GM12891 (cell line): ENCODE measurements at regions not wholly inside any gene's neighbourhood (a gene's known extent, or its start where the extent isn't known, plus 50 kb on each side); places are given as distances from the start of the nearest gene placed in this dataset.

Source experiments
- DNase-seq: peaks from one replicate; pipeline ENCODE4 v3.0.0; 2011; ENCODE audit warnings: low spot score; ENCODE audit not compliant: insufficient read length
- FAIRE-seq: peaks from 2 replicates; lab custom pipeline; 2011; peaks lifted over from hg19 to GRCh38; lab: Jason Lieb, UNC
- PAX5 ChIP-seq: IDR thresholded peaks from 2 replicates; pipeline ENCODE4 v1.6.1; 2011; ENCODE audit warnings: low read length, moderate library complexity, mild to moderate bottlenecking; ENCODE audit not compliant: insufficient read depth, severe bottlenecking
- POLR2A ChIP-seq: IDR thresholded peaks from 2 replicates; pipeline ENCODE4 v1.6.1; 2011; ENCODE audit warnings: low read depth, low read length, control low read depth
- POLR2AphosphoS5 ChIP-seq: IDR thresholded peaks from 2 replicates; pipeline ENCODE4 v1.6.1; 2011; ENCODE audit warnings: low read depth, low read length, control low read depth
- POU2F2 ChIP-seq: IDR thresholded peaks from 2 replicates; pipeline ENCODE4 v1.6.1; 2011; ENCODE audit warnings: low read depth, mild to moderate bottlenecking, control low read depth, low read length, moderate library complexity
- SPI1 ChIP-seq: IDR thresholded peaks from 2 replicates; pipeline ENCODE4 v1.6.1; 2011; ENCODE audit warnings: low read depth, low read length, control low read depth
- TAF1 ChIP-seq: IDR thresholded peaks from 2 replicates; pipeline ENCODE4 v1.6.1; 2011; ENCODE audit warnings: low read depth, low read length, control low read depth

GRCh38 chr13:90438576-90438975 is 908.9 kb upstream of the MIR17HG start:
- DNase-seq (no peak), FAIRE-seq (no peak)
- TF ChIP-seq PAX5 (no peak), TAF1 (no peak), SPI1 (no peak), POLR2A (no peak), POU2F2 (no peak), POLR2AphosphoS5 (no peak)

GRCh38 chr13:90443268-90443667 is 904.2 kb upstream of the MIR17HG start:
- no peak for FAIRE-seq

GRCh38 chr13:90444232-90444631 is 903.3 kb upstream of the MIR17HG start:
- no peak for FAIRE-seq
- no peak for DNase-seq
- TF ChIP-seq POLR2A (no peak), PAX5 (no peak), TAF1 (no peak), POLR2AphosphoS5 (no peak), POU2F2 (no peak), SPI1 (no peak)

More at GRCh38 chr13:90443268-90443667, 904.2 kb upstream of the MIR17HG start:
- TF ChIP-seq PAX5 (no peak), SPI1 (no peak), POLR2A (no peak), POU2F2 (no peak), POLR2AphosphoS5 (no peak), TAF1 (no peak)
- DNase-seq: no peak

- DNase-seq (no peak), FAIRE-seq (no peak)
- TF ChIP-seq PAX5 (no peak), POLR2A (no peak)
Observed at GRCh38 chr13:90445179-90445578, 902.3 kb upstream of the MIR17HG start.

DNA sequence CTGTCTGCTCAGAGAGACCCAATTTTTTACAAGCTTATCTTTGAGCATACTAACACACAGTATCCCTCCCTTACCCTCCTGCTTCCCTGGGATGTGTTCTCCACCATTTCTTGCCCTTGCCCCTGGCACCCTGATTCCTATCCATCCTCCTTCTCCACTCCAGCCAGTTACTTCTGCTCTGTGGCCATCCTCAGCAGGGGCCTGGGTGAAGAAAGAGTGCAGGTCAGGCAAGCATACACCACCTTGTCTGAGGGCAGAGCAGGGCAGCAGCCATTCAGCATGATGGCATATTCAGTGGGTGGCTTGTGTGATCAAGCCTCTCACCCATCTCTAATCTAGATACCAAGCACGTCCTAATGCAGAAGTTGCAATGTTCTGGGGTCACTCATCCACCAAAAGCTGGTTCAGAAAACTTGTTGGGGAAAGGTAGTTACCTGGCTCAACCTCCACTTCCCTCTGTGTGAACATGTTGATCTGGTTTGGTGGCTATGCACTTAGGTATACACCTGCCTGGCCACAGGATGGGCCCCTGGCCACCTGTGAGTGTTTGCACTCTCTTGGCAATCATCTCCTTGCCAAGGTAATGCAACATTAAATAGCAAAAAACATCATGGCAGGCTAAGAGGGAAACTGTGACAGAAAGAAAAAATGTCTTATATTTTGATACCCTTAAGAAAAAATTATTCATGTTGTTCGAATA is 900.3 kb upstream of the MIR17HG start:
- TF ChIP-seq POLR2A (no peak), TAF1 (no peak), PAX5 (no peak), POLR2AphosphoS5 (no peak), SPI1 (no peak), POU2F2 (no peak)
- DNase-seq (no peak), FAIRE-seq (no peak)

DNA sequence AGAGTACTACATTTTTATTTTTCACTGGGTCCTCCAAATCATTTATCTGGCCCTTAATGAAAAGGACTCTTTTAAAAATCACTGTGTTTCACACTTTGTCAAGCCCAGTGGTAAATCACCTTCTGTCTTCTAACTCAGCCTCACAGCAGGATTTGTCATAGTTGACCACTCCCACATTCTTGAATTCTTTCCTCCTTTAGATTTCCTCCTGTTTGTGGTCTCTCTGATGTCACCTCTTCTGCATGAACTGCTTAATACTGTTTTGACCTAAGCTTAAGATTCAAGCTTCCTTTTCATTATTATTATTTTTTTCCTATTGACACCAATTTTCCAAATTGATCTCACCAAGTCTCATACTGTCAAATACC is 899.8 kb upstream of the MIR17HG start:
- DNase-seq (no peak), FAIRE-seq (no peak)
- TF ChIP-seq PAX5 (no peak), SPI1 (no peak), TAF1 (no peak), POU2F2 (no peak), POLR2AphosphoS5 (no peak), POLR2A (no peak)

- FAIRE-seq (no peak), DNase-seq (no peak)
Observed at GRCh38 chr13:90448466-90449037, 898.9 kb upstream of the MIR17HG start.

GRCh38 chr13:90453342-90453741 is 894.1 kb upstream of the MIR17HG start:
- FAIRE-seq: no peak
- no peak for DNase-seq
- TF ChIP-seq SPI1 (no peak), PAX5 (no peak), POU2F2 (no peak), TAF1 (no peak), POLR2AphosphoS5 (no peak), POLR2A (no peak)

More at GRCh38 chr13:90448466-90449037, 898.9 kb upstream of the MIR17HG start:
- TF ChIP-seq POU2F2 (no peak), POLR2AphosphoS5 (no peak), PAX5 (no peak), POLR2A (no peak), TAF1 (no peak), SPI1 (no peak)

GRCh38 chr13:90454002-90454636 is 893.4 kb upstream of the MIR17HG start:
- TF ChIP-seq TAF1 (no peak), PAX5 (no peak), SPI1 (no peak), POU2F2 (no peak), POLR2A (no peak), POLR2AphosphoS5 (no peak)
- no peak for FAIRE-seq
- DNase-seq: no peak
